Stimulated activated CD4-positive, alpha-beta T cell treated with anti-CD3 and anti-CD28 coated beads, Interleukin-4, amount 100 ng/mL, for 48 hours (primary cell): ENCODE measurements at regions not wholly inside any gene's neighbourhood (a gene's known extent, or its start where the extent isn't known, plus 50 kb on each side); places are given as distances from the start of the nearest gene placed in this dataset.

Experiments used
- DNase-seq, 2 donors: peaks; one replicate each; pipeline ENCODE4 v3.0.0-alpha.2; 2020; ENCODE audit warnings: low read depth in 2 of 2

- DNase-seq, result no peak
These were observed 235.4 kb downstream of the PTPRU start for GRCh38 chr1:29471487-29472313.

GRCh38 chr1:29470788-29471119, 234.4 kb downstream of the PTPRU start:
- no peak for DNase-seq

DNA sequence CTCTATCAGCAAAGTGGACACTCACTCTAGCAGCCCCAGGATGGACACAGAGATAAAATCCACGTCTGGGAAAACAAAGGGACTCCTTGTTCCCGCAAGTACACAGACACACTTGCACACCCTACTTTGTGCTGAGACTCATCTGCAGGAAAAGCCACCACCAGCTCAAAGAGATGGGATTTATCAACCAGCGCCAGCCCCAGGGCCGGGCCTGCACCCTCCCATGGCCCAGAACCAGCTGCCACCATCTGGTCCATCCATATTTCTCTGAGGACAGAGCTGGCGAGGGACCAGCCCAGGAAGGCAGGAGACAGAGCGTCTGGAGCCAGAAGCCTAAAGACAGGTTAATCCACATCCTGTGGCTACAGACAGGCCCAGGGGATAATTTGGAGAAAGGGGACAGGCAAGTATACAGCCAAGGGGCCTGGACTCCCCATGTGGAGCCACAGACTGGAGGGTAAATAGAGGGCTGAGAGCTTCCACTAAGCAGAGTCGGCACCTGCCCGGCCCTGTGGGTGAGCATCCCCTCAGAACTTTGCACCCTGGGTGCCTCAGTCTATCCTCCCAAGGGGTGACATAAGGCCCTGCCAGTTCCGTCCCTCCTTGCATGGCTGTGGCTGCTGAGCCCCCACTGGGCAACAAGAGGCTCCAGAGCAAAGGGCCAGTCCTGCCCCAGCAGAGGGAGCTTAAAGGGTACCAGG, 233.9 kb downstream of the PTPRU start:
- no peak for DNase-seq

- DNase-seq, result no peak
These were observed 233.1 kb downstream of the PTPRU start for GRCh38 chr1:29469457-29469856.

DNA sequence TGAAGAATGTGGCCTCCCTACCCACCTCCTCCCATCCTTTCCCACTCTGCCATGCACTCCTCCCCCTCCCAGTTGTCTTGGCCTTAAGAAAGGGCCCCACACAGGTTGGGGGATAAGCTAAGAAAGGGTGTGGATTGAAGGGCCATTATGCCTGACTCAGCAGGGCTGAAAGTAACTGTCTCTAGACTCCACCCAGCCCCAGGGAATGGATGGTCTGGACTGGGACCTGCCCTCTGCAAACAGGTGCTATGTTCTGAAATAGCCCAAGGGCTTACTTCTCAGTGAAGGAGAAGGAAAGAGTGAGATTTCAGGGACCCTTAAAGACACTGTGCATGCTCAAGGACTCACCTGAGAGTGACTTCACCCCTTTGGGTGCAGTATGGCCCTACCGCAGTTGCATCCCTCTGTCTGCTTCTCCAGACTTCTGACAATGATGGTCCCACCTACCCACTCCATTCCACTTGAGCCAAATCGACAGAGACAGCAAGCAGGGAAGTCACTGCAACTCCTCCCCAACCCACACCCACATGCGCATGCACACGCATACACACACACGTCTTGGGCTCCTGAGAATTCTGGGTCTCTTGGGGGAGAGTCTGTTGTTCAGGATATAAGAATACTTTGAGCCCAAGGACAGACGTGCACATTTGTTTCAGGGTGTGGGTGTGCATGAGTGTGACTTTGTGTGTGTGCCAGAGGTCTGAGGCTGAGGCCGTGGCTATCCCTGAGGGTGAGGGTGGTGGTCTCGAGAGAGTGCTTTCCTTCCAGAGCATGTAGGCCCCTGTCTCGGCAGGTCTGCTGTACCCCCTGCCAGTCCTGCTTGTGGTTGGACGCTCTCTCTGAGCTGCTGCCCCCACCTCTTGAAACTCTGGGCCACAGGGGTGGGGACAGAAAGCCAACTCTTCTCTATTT, 231.9 kb downstream of the PTPRU start:
- no peak for DNase-seq

DNA sequence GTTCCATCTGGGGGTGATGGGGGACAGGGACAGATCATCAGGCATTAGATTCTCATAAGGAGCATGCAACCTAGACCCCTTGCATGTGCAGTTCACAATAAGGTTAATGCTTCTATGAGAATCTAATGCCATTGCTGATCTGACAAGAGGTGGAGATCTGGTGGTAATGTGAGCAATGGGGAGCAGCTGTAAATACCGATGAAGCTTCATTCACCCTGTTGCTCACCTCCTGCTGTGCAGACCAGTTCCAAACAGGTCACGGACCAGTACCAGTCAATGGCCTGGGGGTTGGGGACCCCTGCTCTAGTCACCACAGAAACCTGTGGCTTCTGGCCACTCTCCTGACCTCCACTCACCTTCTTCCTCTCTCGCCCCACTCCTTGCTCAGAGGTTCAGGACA, 229.9 kb downstream of the PTPRU start:
- no peak for DNase-seq

GRCh38 chr1:29465755-29466154, 229.4 kb downstream of the PTPRU start:
- DNase-seq, result no peak

GRCh38 chr1:29462096-29462495, 225.8 kb downstream of the PTPRU start:
- DNase-seq, result no peak

GRCh38 chr1:29461115-29461739, 224.9 kb downstream of the PTPRU start:
- DNase-seq, result no peak

DNA sequence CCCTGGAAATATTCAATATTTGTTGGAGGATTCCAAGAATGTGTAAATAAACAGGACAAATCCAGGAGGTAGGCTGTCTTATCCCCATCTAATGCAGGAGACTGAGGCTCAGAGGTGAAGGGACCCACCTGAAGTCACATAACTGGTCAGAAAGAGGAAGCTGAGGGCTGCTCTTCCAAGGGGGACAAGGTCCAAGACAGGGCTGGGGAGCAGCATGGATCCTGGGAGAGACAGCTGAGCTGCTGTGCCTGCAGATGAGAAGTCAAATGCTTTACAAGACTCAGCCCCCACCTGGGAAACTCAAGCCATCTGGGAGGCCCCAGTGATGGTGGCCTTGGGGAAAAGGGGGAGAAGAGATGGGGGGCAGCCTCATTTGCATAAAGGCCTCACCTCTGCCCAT, 224.4 kb downstream of the PTPRU start:
- no peak for DNase-seq

GRCh38 chr1:29460041-29460610, 223.8 kb downstream of the PTPRU start:
- DNase-seq, result no peak

DNA sequence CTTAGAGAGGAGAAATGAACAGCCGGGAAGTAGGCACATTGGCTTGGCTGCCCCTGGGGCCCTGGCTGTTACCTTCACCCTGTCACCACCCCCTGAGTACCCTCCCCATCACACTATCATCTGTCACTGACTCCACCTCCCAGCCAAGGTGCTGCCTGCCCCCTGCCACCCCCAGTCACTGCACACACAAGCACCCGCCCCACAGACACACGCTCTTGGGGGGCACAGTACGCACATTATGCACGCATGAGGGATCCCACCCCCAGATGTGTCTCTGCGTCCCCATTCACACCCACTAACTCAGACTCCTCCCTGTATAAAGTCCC, 223.3 kb downstream of the PTPRU start:
- DNase-seq, result no peak

- no peak for DNase-seq
These were observed 222.7 kb downstream of the PTPRU start for GRCh38 chr1:29458737-29459619.

GRCh38 chr1:29457496-29458368, 221.4 kb downstream of the PTPRU start:
- DNase-seq, result no peak

DNA sequence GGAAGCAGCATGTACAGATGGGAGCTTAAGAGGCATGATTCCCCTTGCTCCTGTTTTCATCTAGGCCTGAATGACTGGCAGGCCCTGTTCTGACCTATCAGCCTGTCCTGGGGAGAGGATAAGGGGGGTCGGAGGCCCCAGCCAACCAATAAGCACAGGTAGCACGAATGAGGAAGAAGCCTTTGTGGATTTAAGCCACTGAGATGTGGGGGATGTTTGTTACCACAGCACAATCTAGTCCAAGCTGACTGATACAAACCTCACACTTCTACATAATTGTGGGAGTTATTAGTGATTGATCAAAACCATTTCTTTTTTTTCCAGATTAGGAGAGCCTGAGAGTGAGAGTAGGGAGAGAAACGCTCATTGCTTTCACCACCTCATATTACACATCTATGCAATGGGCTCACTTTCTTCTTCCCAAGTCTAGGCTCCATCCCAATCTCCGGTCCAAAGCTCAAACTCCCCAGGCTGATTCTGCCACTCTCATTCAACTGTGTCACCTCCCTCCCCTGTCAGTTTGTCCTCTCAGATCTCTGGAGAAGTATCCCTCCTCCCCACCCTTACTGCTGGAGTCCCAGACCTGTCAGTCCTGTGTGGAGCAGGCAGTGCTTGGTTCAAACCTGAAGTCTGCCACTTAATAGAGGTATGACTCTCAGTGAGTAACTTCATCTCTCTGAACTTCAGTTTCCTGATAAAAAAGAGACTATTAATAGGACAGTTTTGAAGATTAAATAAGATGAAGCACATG, 220.5 kb downstream of the PTPRU start:
- DNase-seq, result no peak

DNA sequence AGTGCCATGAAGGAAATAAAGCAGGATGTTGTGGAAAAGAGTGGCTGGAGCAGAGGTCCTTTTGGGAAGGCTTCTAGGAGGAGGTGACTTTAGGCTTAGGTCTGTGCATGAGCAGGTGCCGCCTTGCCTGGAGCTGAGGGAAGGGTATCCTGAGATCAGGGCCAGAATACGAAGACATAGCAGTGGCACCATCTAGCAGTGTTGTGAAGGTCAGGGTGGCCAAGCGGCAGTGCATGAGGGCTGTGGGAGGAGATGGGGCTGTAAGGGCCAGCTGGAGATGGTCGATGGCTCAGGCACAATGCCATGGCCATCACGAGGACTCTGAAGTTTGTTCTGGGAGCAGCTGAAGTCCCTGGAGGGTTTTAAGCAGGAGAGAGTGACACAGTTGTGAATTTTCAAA, 219.5 kb downstream of the PTPRU start:
- no peak for DNase-seq

DNA sequence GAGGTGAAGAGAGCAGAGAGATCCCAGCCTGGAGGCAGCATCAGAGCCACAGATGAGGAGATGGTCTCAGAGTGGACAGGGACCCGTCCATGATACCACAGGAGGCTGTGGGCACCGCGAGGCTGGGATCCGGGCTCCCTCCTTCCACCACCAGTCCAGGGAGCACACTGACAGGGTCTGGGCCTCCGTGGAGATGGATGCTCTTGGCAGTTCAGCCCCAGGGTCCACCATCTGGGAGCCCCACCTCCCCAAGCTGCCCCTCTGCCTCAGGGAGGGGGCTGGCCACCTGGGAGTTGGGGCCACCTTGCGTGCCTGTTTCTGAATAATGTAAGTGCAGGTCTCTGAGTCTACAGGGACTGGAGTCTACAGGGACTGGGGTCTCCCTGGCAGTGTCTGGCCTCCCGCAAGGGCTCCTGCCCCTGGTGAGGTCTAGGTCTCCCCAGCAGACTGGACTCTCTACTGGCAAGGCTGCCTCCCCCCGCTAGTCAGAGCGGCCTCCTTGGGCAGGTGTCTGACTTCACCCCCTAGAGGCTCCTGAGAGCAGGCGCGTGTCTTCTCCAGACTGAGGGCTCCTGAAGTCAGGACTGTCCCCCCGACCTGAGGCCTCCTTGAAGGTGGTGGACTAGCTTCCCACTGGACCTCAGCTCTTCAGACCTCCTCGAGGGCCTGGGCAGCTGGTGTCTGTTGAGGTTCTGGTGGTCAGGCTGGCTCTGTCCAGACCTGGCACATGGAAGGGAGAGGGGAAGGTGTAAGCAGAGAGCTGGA, 218.5 kb downstream of the PTPRU start:
- no peak for DNase-seq
